ENCODE measurements at regions not wholly inside any gene's neighbourhood (a gene's known extent, or its start where the extent isn't known, plus 50 kb on each side); places are given as distances from the start of the nearest gene placed in this dataset.

GRCh38 chr13:87042946-87043345 is 628.2 kb upstream of the SLITRK5 start:
- DNase-seq (ENCODE audit: low read depth): no peak
- TF ChIP-seq CTCF (IDR thresholded peaks at IDR 0.05; ENCODE audit: insufficient read depth, low read depth, low read length, missing control alignments): no peak

GRCh38 chr13:87052731-87053130 is 618.4 kb upstream of the SLITRK5 start:
- no peak for TF ChIP-seq CTCF (IDR thresholded peaks at IDR 0.05; ENCODE audit: insufficient read depth, low read depth, low read length, missing control alignments)
- H3K4me3 ChIP-seq (ENCODE audit: low read depth, low read length): no peak overlapping the region
- DNase-seq (ENCODE audit: low read depth): no peak

More at GRCh38 chr13:87042946-87043345, 628.2 kb upstream of the SLITRK5 start:
- H3K4me3 ChIP-seq (ENCODE audit: low read depth, low read length): no peak overlapping the region

GRCh38 chr13:87057807-87058520 is 613.2 kb upstream of the SLITRK5 start:
- H3K4me3 ChIP-seq (ENCODE audit: low read depth, low read length): no peak overlapping the region
- no peak for DNase-seq (ENCODE audit: low read depth)
- no peak for TF ChIP-seq CTCF (IDR thresholded peaks at IDR 0.05; ENCODE audit: insufficient read depth, low read depth, low read length, missing control alignments)

- TF ChIP-seq CTCF (IDR thresholded peaks at IDR 0.05; ENCODE audit: insufficient read depth, low read depth, low read length, missing control alignments): no peak
- H3K4me3 ChIP-seq (ENCODE audit: low read depth, low read length): no peak overlapping the region
- no peak for DNase-seq (ENCODE audit: low read depth)
Observed at GRCh38 chr13:87058786-87059329, 612.3 kb upstream of the SLITRK5 start.

GRCh38 chr13:87078947-87079795 is 592.0 kb upstream of the SLITRK5 start:
- no peak overlapping the region for H3K4me3 ChIP-seq (ENCODE audit: low read depth, low read length)
- no peak for TF ChIP-seq CTCF (IDR thresholded peaks at IDR 0.05; ENCODE audit: insufficient read depth, low read depth, low read length, missing control alignments)
- DNase-seq (ENCODE audit: low read depth): no peak

- no peak for TF ChIP-seq CTCF (IDR thresholded peaks at IDR 0.05; ENCODE audit: insufficient read depth, low read depth, low read length, missing control alignments)
- no peak overlapping the region for H3K4me3 ChIP-seq (ENCODE audit: low read depth, low read length)
- no peak for DNase-seq (ENCODE audit: low read depth)
Observed at GRCh38 chr13:87080100-87080779, 590.9 kb upstream of the SLITRK5 start.

Measured in GM12865 (cell line).